Epithelial cell of esophagus (primary cell): ENCODE measurements at regions not wholly inside any gene's neighbourhood (a gene's known extent, or its start where the extent isn't known, plus 50 kb on each side); places are given as distances from the start of the nearest gene placed in this dataset.

Source experiments
- DNase-seq: peaks from one replicate; pipeline ENCODE4 v3.0.0; 2010; ENCODE audit warnings: low read depth
- H3K4me3 ChIP-seq: 2 replicates; pipeline ENCODE4 v1.5.1; 2011; ENCODE audit warnings: mild to moderate bottlenecking, low read length, control low read depth
- TF ChIP-seq, protein P1 (sequence below): IDR thresholded peaks from 2 replicates; pipeline ENCODE4 v1.5.1; 2011; ENCODE audit warnings: low read depth, mild to moderate bottlenecking, low read length, control low read depth, inconsistent platforms; ENCODE audit not compliant: insufficient read depth; ENCODE audit errors: missing control alignments

DNA sequence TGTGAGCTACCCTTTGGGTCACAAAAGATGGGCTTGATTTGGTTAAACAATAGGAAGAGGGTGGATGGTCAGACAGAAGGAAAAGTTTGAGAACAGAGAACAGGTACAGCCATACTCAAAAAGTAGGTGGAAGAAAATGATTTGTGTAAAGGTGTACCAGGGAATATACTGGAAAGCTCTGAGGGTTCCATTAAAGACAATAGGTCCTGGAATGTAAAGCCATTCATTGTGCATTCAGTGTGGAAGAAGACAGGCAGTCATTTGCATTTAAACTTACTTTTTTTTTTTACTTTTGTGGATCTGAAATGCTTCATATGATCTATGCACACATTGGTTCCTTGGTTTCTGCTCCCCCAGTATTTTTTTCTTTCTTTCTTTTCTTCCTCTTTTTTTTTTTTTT lies 581.4 kb upstream of the PIK3C3 start:
- H3K4me3 ChIP-seq: no peak overlapping the region
- TF ChIP-seq, protein P1, sequence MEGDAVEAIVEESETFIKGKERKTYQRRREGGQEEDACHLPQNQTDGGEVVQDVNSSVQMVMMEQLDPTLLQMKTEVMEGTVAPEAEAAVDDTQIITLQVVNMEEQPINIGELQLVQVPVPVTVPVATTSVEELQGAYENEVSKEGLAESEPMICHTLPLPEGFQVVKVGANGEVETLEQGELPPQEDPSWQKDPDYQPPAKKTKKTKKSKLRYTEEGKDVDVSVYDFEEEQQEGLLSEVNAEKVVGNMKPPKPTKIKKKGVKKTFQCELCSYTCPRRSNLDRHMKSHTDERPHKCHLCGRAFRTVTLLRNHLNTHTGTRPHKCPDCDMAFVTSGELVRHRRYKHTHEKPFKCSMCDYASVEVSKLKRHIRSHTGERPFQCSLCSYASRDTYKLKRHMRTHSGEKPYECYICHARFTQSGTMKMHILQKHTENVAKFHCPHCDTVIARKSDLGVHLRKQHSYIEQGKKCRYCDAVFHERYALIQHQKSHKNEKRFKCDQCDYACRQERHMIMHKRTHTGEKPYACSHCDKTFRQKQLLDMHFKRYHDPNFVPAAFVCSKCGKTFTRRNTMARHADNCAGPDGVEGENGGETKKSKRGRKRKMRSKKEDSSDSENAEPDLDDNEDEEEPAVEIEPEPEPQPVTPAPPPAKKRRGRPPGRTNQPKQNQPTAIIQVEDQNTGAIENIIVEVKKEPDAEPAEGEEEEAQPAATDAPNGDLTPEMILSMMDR: no peak
- no peak for DNase-seq

DNA sequence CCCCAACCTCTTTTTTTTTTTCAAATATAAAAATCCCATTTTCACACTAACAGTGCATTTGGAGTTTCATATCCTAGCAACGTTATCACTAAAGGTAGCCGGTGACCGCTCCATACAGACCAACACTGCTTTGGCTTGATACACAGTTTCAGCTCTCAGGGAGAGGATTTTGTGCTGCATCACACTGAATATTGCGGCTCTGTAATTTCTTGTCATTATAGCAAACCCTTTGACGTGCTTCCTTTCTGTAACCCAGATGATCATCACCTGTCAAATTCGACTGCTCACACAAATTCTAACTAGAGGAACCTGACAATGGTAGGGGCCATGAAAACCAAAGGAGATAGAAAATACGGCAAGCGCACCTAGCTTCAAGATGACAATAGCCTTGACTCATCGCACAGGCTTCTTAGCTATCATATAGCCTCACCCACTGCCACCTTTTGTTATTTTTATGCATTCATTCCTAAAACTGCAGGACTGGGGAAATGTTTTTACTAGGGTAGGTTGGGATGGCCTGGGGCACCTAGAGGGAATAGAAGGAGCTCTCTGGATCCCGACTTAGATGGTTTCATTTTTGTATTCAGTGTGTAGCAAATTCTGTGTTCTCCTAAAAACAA lies 582.9 kb upstream of the PIK3C3 start:
- no peak overlapping the region for H3K4me3 ChIP-seq
- no peak for DNase-seq
- TF ChIP-seq, protein P1: no peak

DNA sequence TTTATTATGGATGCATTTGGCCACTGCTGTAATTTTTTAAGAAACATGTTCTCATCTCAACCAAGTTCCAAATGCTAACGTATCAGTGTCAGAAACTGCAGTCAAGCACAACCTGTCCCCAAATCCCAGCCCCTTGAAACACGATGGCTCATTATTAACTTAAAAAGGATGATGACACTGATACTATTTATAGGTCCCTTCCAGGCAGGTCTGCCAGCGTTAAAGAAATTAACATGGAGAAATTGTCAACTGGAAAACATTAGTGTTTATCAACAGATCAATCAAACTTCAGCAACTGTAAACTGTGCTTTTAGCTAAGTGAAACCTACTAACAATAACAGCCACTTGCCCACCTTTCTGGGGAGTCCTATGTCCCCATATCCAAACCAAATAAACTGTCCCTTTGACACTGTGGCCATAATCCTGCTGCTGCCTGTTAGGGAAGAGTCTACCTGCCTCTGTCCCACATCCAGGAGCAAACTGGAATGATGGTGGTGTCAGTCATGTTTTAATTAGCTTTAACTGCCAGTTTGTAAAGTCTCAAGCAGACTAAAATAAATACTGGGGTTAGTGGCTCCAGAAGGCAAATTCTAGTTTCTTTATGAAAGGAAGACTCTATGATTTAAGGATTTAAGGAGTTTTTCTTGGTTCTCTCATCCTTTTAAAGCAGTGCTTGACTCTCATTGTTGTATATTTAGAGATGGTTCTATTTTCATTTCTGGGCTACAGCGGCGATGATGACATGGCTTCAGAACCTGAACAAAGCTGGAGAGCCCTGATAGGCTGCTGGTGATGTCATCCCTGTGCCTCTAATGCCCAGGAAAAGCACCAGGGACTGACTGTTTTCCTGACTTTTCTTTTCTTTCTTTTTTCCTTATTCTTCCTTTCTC lies 583.6 kb upstream of the PIK3C3 start:
- no peak overlapping the region for H3K4me3 ChIP-seq

DNA sequence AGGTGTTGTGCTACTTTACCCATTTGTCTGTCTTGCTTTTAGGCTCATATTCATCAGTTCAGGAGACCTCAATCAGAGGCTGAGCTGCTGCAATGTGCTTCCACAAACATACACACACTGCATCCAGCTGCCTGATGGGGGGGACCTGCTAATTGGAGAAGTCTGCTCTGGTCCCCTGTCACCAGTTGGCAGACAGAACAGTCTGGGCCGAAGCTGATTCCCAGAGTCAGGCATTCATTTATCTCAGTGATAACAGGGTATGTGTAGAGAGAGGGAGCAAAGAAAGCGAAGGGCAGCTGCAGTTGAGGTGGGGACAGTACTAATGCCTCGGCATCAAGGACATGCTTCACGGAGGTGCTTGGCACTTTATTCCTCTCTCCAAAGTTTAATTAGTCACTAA lies 584.3 kb upstream of the PIK3C3 start:
- no peak overlapping the region for H3K4me3 ChIP-seq
- TF ChIP-seq, protein P1: no peak
- no peak for DNase-seq

More for the DNA sequence above, 583.6 kb upstream of the PIK3C3 start:
- TF ChIP-seq, protein P1: no peak
- no peak for DNase-seq

DNA sequence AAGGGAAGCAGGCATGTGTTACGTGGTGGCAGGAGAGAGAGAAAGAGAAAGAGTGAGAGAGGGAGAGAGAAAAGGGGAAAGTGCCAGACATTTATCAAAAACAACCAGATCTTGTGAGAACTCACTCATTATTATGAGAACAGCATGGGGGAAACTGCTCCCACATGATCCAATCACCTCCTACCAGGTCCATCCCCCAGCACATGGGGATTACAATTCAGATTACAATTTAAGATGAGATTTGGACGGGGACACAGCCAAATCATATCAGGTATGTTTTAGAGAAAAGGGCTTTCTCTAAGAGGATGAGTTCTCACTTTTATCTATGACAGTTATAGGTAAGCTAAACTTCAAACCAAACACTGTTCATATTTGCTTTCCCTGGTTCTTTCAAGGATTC lies 597.3 kb upstream of the PIK3C3 start:
- TF ChIP-seq, protein P1: no peak
- H3K4me3 ChIP-seq: no peak overlapping the region
- no peak for DNase-seq

DNA sequence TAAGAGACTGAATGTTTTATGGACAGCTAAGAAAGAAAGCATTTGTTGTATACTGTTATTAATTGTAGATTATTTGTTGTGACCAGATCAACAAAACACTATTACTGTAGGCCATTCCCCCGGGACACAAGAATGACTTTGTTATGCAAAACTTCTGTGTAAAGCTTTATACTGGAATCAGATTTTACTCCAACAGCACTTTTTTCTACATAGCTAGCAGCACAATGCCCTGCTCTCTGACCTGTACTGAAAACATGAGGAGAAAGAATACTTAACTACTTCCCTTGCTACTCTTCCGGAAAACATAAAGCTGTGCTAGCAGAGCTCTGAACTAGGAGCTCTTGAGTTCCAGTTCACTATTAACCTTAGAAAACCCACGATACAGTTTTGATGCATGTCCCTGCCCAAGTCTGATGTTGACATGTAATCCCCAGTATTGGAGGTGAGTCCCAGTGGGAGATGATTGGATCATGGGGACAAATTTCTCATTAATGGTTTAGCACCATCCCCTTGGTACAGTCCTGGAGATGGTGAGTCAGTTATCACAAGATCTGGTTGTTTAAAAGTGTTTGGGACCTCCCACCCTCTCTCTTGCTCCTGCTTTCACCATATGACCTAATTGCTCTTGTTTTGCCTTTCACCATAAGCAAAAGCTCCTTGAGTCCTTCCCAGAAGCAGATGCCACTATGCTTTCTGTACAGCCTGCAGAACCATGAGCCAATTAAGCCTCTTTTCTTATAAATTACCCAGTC lies 601.1 kb upstream of the PIK3C3 start:
- no peak for DNase-seq
- TF ChIP-seq, protein P1: no peak
- H3K4me3 ChIP-seq: no peak overlapping the region
